Mesenchymal stem cell (in vitro differentiated cells and primary cell): ENCODE measurements at regions not wholly inside any gene's neighbourhood (a gene's known extent, or its start where the extent isn't known, plus 50 kb on each side); places are given as distances from the start of the nearest gene placed in this dataset.

Experiments
- DNase-seq: peaks from one replicate; pipeline ENCODE4 v3.0.0-alpha.2; 2013
- H2AFZ ChIP-seq: one replicate; pipeline ENCODE4 v1.6.1; 2013; ENCODE audit warnings: low read depth, mild to moderate bottlenecking, control low read depth, inconsistent platforms, low read length, moderate library complexity
- H2AK5ac ChIP-seq: 2 replicates; pipeline ENCODE4 v1.6.1; 2013; ENCODE audit warnings: low read length, moderate library complexity, mild to moderate bottlenecking, inconsistent platforms; ENCODE audit not compliant: severe bottlenecking
- H2BK120ac ChIP-seq: one replicate; pipeline ENCODE4 v1.6.1; 2013; ENCODE audit warnings: low read depth, mild to moderate bottlenecking, inconsistent platforms, low read length, moderate library complexity
- H2BK12ac ChIP-seq, 2 experiments: one replicate each; pipeline ENCODE4 v1.6.1; 2013; ENCODE audit warnings: inconsistent platforms in 2 of 2, low read length in 2 of 2, mild to moderate bottlenecking in 2 of 2, moderate library complexity in 2 of 2, control low read depth in 1 of 2
- H2BK15ac ChIP-seq: one replicate; pipeline ENCODE4 v1.6.1; 2013; ENCODE audit warnings: mild to moderate bottlenecking, low read depth, inconsistent platforms; ENCODE audit not compliant: poor library complexity, severe bottlenecking
- H2BK5ac ChIP-seq: 2 replicates; pipeline ENCODE4 v1.6.1; 2013; ENCODE audit warnings: low read depth, mild to moderate bottlenecking, low read length, control low read depth, inconsistent platforms; ENCODE audit not compliant: poor library complexity, severe bottlenecking
- H3K14ac ChIP-seq, 2 experiments: one replicate each; pipeline ENCODE4 v1.6.1; 2013; ENCODE audit warnings: inconsistent platforms in 2 of 2, low read length in 2 of 2, control low read depth in 1 of 2, mild to moderate bottlenecking in 1 of 2, moderate library complexity in 1 of 2
- H3K18ac ChIP-seq, 2 experiments: one replicate each; pipeline ENCODE4 v1.6.1; 2013; ENCODE audit warnings: inconsistent platforms in 2 of 2, low read length in 2 of 2, control low read depth in 1 of 2, low read depth in 1 of 2, mild to moderate bottlenecking in 1 of 2
- H3K23ac ChIP-seq, 2 experiments: one replicate each; pipeline ENCODE4 v1.6.1; 2013; ENCODE audit warnings: inconsistent platforms in 2 of 2, low read length in 2 of 2, mild to moderate bottlenecking in 2 of 2, moderate library complexity in 2 of 2, control low read depth in 1 of 2
- H3K27ac ChIP-seq: 2 replicates; pipeline ENCODE4 v1.5.1; 2013; ENCODE audit warnings: mild to moderate bottlenecking, moderate library complexity, low read length, control low read depth, inconsistent platforms; ENCODE audit not compliant: poor library complexity, severe bottlenecking
- H3K27me3 ChIP-seq, 2 experiments: 2 replicates each; pipeline versions ENCODE4 v1.6.1 to v1.7.0; 2013; ENCODE audit warnings: low read length in 2 of 2, mild to moderate bottlenecking in 2 of 2, moderate library complexity in 2 of 2, control low read depth in 1 of 2, inconsistent platforms in 1 of 2; ENCODE audit not compliant: control insufficient read depth in 1 of 2, insufficient read depth in 1 of 2
- H3K36me3 ChIP-seq, 2 experiments: 2 replicates each; pipeline versions ENCODE4 v1.6.1 to v1.7.0; 2013; ENCODE audit warnings: low read length in 2 of 2, control low read depth in 1 of 2, inconsistent platforms in 1 of 2, low read depth in 1 of 2, mild to moderate bottlenecking in 1 of 2; ENCODE audit not compliant: insufficient read depth in 2 of 2, control insufficient read depth in 1 of 2
- H3K4ac ChIP-seq, 2 experiments: one replicate each; pipeline ENCODE4 v1.6.1; 2013; ENCODE audit warnings: inconsistent platforms in 2 of 2, low read length in 2 of 2, mild to moderate bottlenecking in 2 of 2, moderate library complexity in 2 of 2, control low read depth in 1 of 2, low read depth in 1 of 2
- H3K4me1 ChIP-seq: 2 replicates; pipeline ENCODE4 v1.6.1; 2013; ENCODE audit warnings: low read depth, low read length, control low read depth; ENCODE audit not compliant: control insufficient read depth, insufficient read depth
- H3K4me2 ChIP-seq: 2 replicates; pipeline ENCODE4 v1.6.1; 2013; ENCODE audit warnings: low read length, mild to moderate bottlenecking, inconsistent platforms; ENCODE audit not compliant: poor library complexity, severe bottlenecking
- H3K4me3 ChIP-seq, 2 experiments: 2 replicates each; pipeline versions ENCODE4 v1.5.1 to v1.7.0; 2013; ENCODE audit warnings: low read length in 2 of 2, mild to moderate bottlenecking in 2 of 2, control low read depth in 1 of 2, low read depth in 1 of 2; ENCODE audit not compliant: insufficient read depth in 1 of 2
- H3K79me1 ChIP-seq: replicated peaks from 2 replicates; pipeline ENCODE4 v1.6.1; 2013; ENCODE audit warnings: mild to moderate bottlenecking, control low read depth, low read length, inconsistent platforms; ENCODE audit not compliant: poor library complexity, severe bottlenecking
- H3K9ac ChIP-seq: 2 replicates; pipeline ENCODE4 v1.7.0; 2013; ENCODE audit warnings: mild to moderate bottlenecking, low read length, moderate library complexity
- H3K9me3 ChIP-seq: 2 replicates; pipeline ENCODE4 v1.7.0; 2013; ENCODE audit warnings: mild to moderate bottlenecking, low read length; ENCODE audit not compliant: control insufficient read depth
- H4K8ac ChIP-seq: one replicate; pipeline ENCODE4 v1.6.1; 2013; ENCODE audit warnings: inconsistent platforms, mild to moderate bottlenecking, low read length, moderate library complexity
- H4K91ac ChIP-seq: one replicate; pipeline ENCODE4 v1.6.1; 2013; ENCODE audit warnings: mild to moderate bottlenecking, low read length, inconsistent platforms
- WGBS: methylation state at CpG from one replicate; pipeline ENCODE4 v1.1.7; 2013; ENCODE audit warnings: mixed read lengths; 5-methylcytosine and 5-hydroxymethylcytosine counted together

DNA sequence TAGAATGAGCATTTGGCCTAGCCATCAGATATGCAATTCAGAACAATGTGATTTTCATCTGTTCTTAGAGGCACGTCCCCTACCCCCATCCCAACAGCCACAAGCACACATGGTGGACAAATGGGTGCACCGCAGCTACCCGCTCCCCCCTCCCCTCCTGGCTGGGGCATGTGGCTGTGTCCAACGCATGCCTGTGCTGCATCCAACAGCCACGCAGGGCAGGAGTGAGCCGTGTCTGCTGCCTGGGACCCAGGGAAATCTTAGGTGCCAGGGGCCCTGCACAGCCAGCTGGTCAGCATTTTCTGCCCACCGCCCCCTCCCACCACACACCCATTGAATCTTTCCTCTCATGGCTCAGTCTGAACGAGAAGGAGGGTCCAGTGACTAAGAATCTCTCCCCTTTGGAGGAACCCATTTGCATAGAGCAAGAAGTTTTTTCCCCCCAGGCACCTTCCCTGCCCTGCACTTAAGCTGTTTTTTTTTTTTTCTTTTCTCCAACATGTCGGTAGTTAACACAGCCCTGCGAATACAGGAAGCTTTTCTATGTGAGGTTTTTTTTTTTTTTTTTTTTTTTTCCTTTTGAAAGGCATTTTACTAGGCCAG lies 138.9 kb downstream of the WDR11 start:
- H4K8ac ChIP-seq, result no peak overlapping the region
- H3K79me1 ChIP-seq, result no peaks in the 10 kb centered on the region
- H3K9me3 ChIP-seq, result peaks cover 43% of the 10 kb centered on the region
- H3K4me3 ChIP-seq, result no peak overlapping the region
- no peak overlapping the region for H2BK5ac ChIP-seq
- WGBS, result 74% methylated on average over 8 of the region's 10 CpGs
- no peak overlapping the region for H2BK12ac ChIP-seq
- no peak for DNase-seq
- no peak overlapping the region for H3K14ac ChIP-seq
- no peak overlapping the region for H3K4ac ChIP-seq
- no peaks in the 10 kb centered on the region for H3K4me1 ChIP-seq
- no peak overlapping the region for H2BK120ac ChIP-seq
- no peak overlapping the region for H4K91ac ChIP-seq
- no peak overlapping the region for H3K23ac ChIP-seq
- H3K27me3 ChIP-seq, result peaks cover 0 to 3% of the 10 kb centered on the region in 2 experiments
- no peak overlapping the region for H3K18ac ChIP-seq
- H3K27ac ChIP-seq, result no peak overlapping the region
- no peak overlapping the region for H2AFZ ChIP-seq
- no peak overlapping the region for H2BK15ac ChIP-seq
- H3K9ac ChIP-seq, result no peak overlapping the region
- H3K36me3 ChIP-seq, result no peaks in the 10 kb centered on the region
- no peak overlapping the region for H3K4me2 ChIP-seq
- no peak overlapping the region for H2AK5ac ChIP-seq

DNA sequence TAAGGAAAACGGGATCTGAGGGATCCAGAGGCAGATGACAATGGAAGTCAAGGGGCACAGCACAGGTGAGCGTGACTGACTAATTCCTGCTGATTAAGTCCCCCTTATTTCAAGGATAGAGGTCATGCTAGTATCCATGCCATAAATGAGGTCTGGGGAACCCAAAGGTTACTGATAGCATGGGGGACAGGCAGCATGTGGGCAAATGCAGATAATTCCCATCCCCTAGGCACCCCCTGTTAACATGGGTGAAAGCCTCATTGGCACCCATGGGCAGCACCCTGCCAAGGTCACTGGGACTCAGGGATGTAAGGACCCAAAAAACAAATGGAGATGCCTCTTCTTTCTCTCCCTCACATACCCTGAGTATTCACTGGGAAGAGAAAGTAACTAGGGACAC lies 139.7 kb downstream of the WDR11 start:
- Histone ChIP-seq H3K23ac (no peak overlapping the region), H3K27me3 (peaks cover 0 to 3% of the 10 kb centered on the region in 2 experiments)
- 72% methylated on average over 2 of the region's 2 CpGs for WGBS

DNA sequence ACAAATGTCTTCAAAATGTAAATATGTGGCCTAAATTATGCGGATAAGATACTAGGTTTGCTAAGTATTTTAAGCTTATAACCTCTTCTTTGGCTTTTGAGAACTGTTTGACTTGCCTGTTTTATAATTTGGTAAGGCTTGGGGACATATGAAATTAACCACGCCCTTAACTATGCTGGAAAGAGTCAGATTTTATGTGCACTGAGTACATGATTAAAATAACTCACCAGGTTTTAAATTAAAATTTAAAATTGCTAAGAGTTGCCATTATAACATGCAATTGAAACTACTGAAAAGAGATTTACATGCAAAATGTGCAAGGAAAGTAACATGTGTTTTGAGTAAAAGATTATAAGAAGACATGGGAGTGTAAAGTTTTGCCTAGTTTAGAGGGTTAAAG lies 141.9 kb downstream of the WDR11 start:
- no peak overlapping the region for H2BK5ac ChIP-seq
- H2BK12ac ChIP-seq, result no peak overlapping the region
- no peak overlapping the region for H3K14ac ChIP-seq
- H3K27me3 ChIP-seq, result peaks cover 0 to 3% of the 10 kb centered on the region in 2 experiments
- H3K9me3 ChIP-seq, result peaks cover 37% of the 10 kb centered on the region
- no peak overlapping the region for H3K23ac ChIP-seq
- no peak overlapping the region for H3K27ac ChIP-seq
- H3K18ac ChIP-seq, result no peak overlapping the region
- 92% methylated on average over 1 of the region's 2 CpGs for WGBS
- no peak overlapping the region for H3K4me2 ChIP-seq
- no peak overlapping the region for H2AK5ac ChIP-seq
- H3K4me1 ChIP-seq, result no peaks in the 10 kb centered on the region
- no peak for DNase-seq
- H2BK15ac ChIP-seq, result no peak overlapping the region
- no peaks in the 10 kb centered on the region for H3K79me1 ChIP-seq
- no peak overlapping the region for H2BK120ac ChIP-seq
- H3K9ac ChIP-seq, result no peak overlapping the region
- no peak overlapping the region for H3K4ac ChIP-seq
- H4K91ac ChIP-seq, result no peak overlapping the region
- no peaks in the 10 kb centered on the region for H3K36me3 ChIP-seq
- no peak overlapping the region for H2AFZ ChIP-seq
- no peak overlapping the region for H4K8ac ChIP-seq
- no peak overlapping the region for H3K4me3 ChIP-seq

More for the DNA sequence above, 139.7 kb downstream of the WDR11 start:
- H2BK15ac ChIP-seq, result no peak overlapping the region
- no peak overlapping the region for H3K18ac ChIP-seq
- H3K4me3 ChIP-seq, result no peak overlapping the region
- no peak overlapping the region for H3K27ac ChIP-seq
- no peak overlapping the region for H2AFZ ChIP-seq
- no peak overlapping the region for H3K4ac ChIP-seq
- no peak overlapping the region for H2BK120ac ChIP-seq
- peaks cover 43% of the 10 kb centered on the region for H3K9me3 ChIP-seq
- no peaks in the 10 kb centered on the region for H3K4me1 ChIP-seq
- no peak overlapping the region for H3K14ac ChIP-seq
- no peak overlapping the region for H3K4me2 ChIP-seq
- H3K36me3 ChIP-seq, result no peaks in the 10 kb centered on the region
- no peak overlapping the region for H4K91ac ChIP-seq
- H4K8ac ChIP-seq, result no peak overlapping the region
- H2AK5ac ChIP-seq, result no peak overlapping the region
- no peak overlapping the region for H2BK5ac ChIP-seq
- DNase-seq, result no peak
- no peak overlapping the region for H2BK12ac ChIP-seq
- H3K9ac ChIP-seq, result no peak overlapping the region
- no peaks in the 10 kb centered on the region for H3K79me1 ChIP-seq

DNA sequence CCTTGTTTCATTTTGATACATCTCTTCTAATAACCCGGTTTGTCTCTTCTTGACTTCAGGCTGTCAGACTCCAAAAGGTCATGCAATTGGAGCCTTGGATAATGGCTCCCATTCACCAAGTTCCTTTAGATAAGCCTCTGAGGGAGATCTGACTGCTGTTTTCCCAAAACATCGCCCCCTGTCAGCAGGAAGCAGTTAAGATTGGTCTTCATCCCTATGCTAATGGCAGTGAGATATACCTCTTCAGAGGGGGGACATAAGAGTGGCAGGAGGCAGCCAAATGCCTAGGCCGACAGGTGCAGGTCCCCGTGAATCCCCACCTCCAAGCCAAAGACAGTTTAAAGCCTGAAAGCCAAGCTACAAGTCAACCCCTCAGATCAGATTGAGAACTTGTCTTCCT lies 144.6 kb downstream of the WDR11 start:
- H2BK5ac ChIP-seq, result no peak overlapping the region
- H3K23ac ChIP-seq, result no peak overlapping the region
- peaks cover 22% of the 10 kb centered on the region for H3K9me3 ChIP-seq
- no peak for DNase-seq
- H3K4me3 ChIP-seq, result no peak overlapping the region
- H3K79me1 ChIP-seq, result no peaks in the 10 kb centered on the region
- no peak overlapping the region for H2AK5ac ChIP-seq
- H3K18ac ChIP-seq, result no peak overlapping the region
- H2BK12ac ChIP-seq, result no peak overlapping the region
- H3K9ac ChIP-seq, result no peak overlapping the region
- no peak overlapping the region for H2BK15ac ChIP-seq
- no peak overlapping the region for H4K91ac ChIP-seq
- no peak overlapping the region for H4K8ac ChIP-seq
- no peak overlapping the region for H3K14ac ChIP-seq
- H3K4me2 ChIP-seq, result no peak overlapping the region
- H3K27me3 ChIP-seq, result no peaks in the 10 kb centered on the region
- H3K36me3 ChIP-seq, result no peaks in the 10 kb centered on the region
- 84% methylated on average over 4 of the region's 4 CpGs for WGBS
- H2BK120ac ChIP-seq, result no peak overlapping the region
- no peak overlapping the region for H3K27ac ChIP-seq
- H3K4me1 ChIP-seq, result no peaks in the 10 kb centered on the region
- H3K4ac ChIP-seq, result no peak overlapping the region
- H2AFZ ChIP-seq, result no peak overlapping the region
